IMR-90 (cell line): ENCODE measurements at regions not wholly inside any gene's neighbourhood (a gene's known extent, or its start where the extent isn't known, plus 50 kb on each side); places are given as distances from the start of the nearest gene placed in this dataset.
"Not testable (repeated sequence)": the region's sequence is repeated elsewhere in the genome, so short reads cannot be mapped to it uniquely, and the experiment has no call there.

ENCODE experiments used
- ATAC-seq: fragments of 200-7000 bp; cut with Tn5 transposase; 2 replicates; pipeline ENCODE4 v1.9.1; 2020; ENCODE audit warnings: low read depth, mild to moderate bottlenecking, moderate library complexity
- BruUV-seq: library from RNA; stranded (reverse); fragments of 400-500 nt; replicated peaks from 2 replicates; lab custom pipeline; 2021; lab: Mats Ljungman, UMichigan
- CTCF ChIA-PET: fragments of 300-600 bp; formaldehyde crosslinking; extraction: SDS; loops from one replicate; lab custom pipeline; 2021; ENCODE audit warnings: antibody characterized with exemption; lab: Yijun Ruan, JAX
- POLR2A ChIA-PET: fragments of 300-600 bp; sonication (Branson Sonifier 250); formaldehyde crosslinking; loops from one replicate; lab custom pipeline; 2022; ENCODE audit warnings: antibody characterized with exemption; ENCODE audit not compliant: unreplicated experiment; lab: Charles Lee
- DNase-seq: peaks from one replicate; pipeline ENCODE4 v3.0.0; 2013
- H2AFZ ChIP-seq: replicated peaks from 2 replicates; pipeline ENCODE3; 2013; ENCODE audit warnings: low read length, mild to moderate bottlenecking; ENCODE audit not compliant: poor library complexity
- H2AK5ac ChIP-seq: 2 replicates; pipeline ENCODE4 v1.6.1; 2013; ENCODE audit warnings: low read depth, low read length, inconsistent platforms
- H2AK9ac ChIP-seq: replicated peaks from 2 replicates; pipeline ENCODE3; 2013; ENCODE audit warnings: mild to moderate bottlenecking, low read depth, low read length, moderate library complexity; ENCODE audit not compliant: poor library complexity
- H2BK120ac ChIP-seq: 2 replicates; pipeline ENCODE4 v1.6.1; 2013; ENCODE audit warnings: low read depth, low read length, inconsistent platforms
- H2BK15ac ChIP-seq: 3 replicates; pipeline ENCODE4 v1.6.1; 2013; ENCODE audit warnings: low read depth, low read length, inconsistent platforms
- H2BK20ac ChIP-seq: 2 replicates; pipeline ENCODE4 v1.6.1; 2013; ENCODE audit warnings: low read depth, mild to moderate bottlenecking, inconsistent platforms, low read length, moderate library complexity
- H2BK5ac ChIP-seq: 2 replicates; pipeline ENCODE4 v1.6.1; 2013; ENCODE audit warnings: mild to moderate bottlenecking, low read depth, low read length, inconsistent platforms; ENCODE audit not compliant: poor library complexity, severe bottlenecking
- H3K14ac ChIP-seq: replicated peaks from 2 replicates; pipeline ENCODE4 v1.6.1; 2013; ENCODE audit warnings: low read depth, low read length, inconsistent platforms
- H3K18ac ChIP-seq: 2 replicates; pipeline ENCODE4 v1.6.1; 2013; ENCODE audit warnings: low read depth, low read length, control low read depth
- H3K23ac ChIP-seq: 2 replicates; pipeline ENCODE4 v1.6.1; 2013; ENCODE audit warnings: low read depth, low read length, inconsistent platforms
- H3K27ac ChIP-seq: 2 replicates; pipeline ENCODE4 v1.5.1; 2013; ENCODE audit warnings: mild to moderate bottlenecking, control low read depth, low read length; ENCODE audit not compliant: insufficient read depth
- H3K27me3 ChIP-seq: 2 replicates; pipeline ENCODE4 v1.6.1; 2013; ENCODE audit warnings: low read length; ENCODE audit not compliant: control insufficient read depth, insufficient read depth
- H3K36me3 ChIP-seq: 2 replicates; pipeline ENCODE4 v1.6.1; 2013; ENCODE audit warnings: low read length, mixed read lengths; ENCODE audit not compliant: control insufficient read depth, insufficient read depth
- H3K4ac ChIP-seq: 2 replicates; pipeline ENCODE4 v1.6.1; 2013; ENCODE audit warnings: low read depth, low read length, inconsistent platforms
- H3K4me1 ChIP-seq: 2 replicates; pipeline ENCODE4 v1.6.1; 2013; ENCODE audit warnings: low read length, mixed read lengths; ENCODE audit not compliant: control insufficient read depth, insufficient read depth
- H3K4me2 ChIP-seq: 2 replicates; pipeline ENCODE4 v1.6.1; 2013; ENCODE audit warnings: low read depth, mild to moderate bottlenecking, control low read depth, low read length, moderate library complexity
- H3K4me3 ChIP-seq: 2 replicates; pipeline ENCODE4 v1.5.1; 2013; ENCODE audit warnings: low read depth, mild to moderate bottlenecking, control low read depth, low read length, moderate library complexity; ENCODE audit not compliant: insufficient read depth
- H3K56ac ChIP-seq: 2 replicates; pipeline ENCODE4 v1.6.1; 2013; ENCODE audit warnings: low read length, inconsistent platforms; ENCODE audit not compliant: insufficient read depth; ENCODE audit errors: extremely low read depth
- H3K79me1 ChIP-seq, 2 experiments: 2 replicates each; pipeline ENCODE4 v1.6.1; 2013; ENCODE audit warnings: low read length in 2 of 2, inconsistent platforms in 1 of 2, low read depth in 1 of 2
- H3K9ac ChIP-seq: 2 replicates; pipeline ENCODE4 v1.6.1; 2013; ENCODE audit warnings: low read depth, low read length, control low read depth
- H3K9me1 ChIP-seq: 2 replicates; pipeline ENCODE4 v1.6.1; 2013; ENCODE audit warnings: low read length, inconsistent platforms; ENCODE audit not compliant: insufficient read depth
- H3K9me3 ChIP-seq: 2 replicates; pipeline ENCODE4 v1.6.1; 2013; ENCODE audit warnings: low read length; ENCODE audit not compliant: control insufficient read depth, insufficient read depth
- H4K20me1 ChIP-seq: 2 replicates; pipeline ENCODE4 v1.6.1; 2013; ENCODE audit warnings: low read length, inconsistent platforms; ENCODE audit not compliant: insufficient read depth
- H4K5ac ChIP-seq: 2 replicates; pipeline ENCODE4 v1.6.1; 2013; ENCODE audit warnings: mild to moderate bottlenecking, low read depth, low read length, control low read depth
- H4K8ac ChIP-seq, 2 experiments: 2 replicates each; pipeline ENCODE4 v1.6.1; 2013; ENCODE audit warnings: low read depth in 2 of 2, low read length in 2 of 2, control low read depth in 1 of 2, inconsistent platforms in 1 of 2
- H4K91ac ChIP-seq: 2 replicates; pipeline ENCODE4 v1.6.1; 2013; ENCODE audit warnings: low read depth, low read length, inconsistent platforms; ENCODE audit not compliant: insufficient read depth
- WGBS, 2 experiments: methylation state at CpG; one replicate each; pipeline versions ENCODE4 v1.1.5 to v1.1.7; 2013; ENCODE audit warnings: missing lambda C conversion rate in 2 of 2; ENCODE audit not compliant: insufficient read length in 1 of 2; ENCODE audit errors: extremely low coverage in 2 of 2; 5-methylcytosine and 5-hydroxymethylcytosine counted together
- dilution Hi-C: fragments of 300-500 bp; cut with HindIII; formaldehyde crosslinking; loops from one replicate; pipeline ENCODE4 v1.14.3; 2018; ENCODE audit warnings: low sequenced_read_pairs; ENCODE audit not compliant: unreplicated experiment
- in situ Hi-C: fragments of 300-500 bp; cut with MboI; formaldehyde crosslinking; loops from 3 replicates; pipeline ENCODE4 v1.14.3; 2019; ENCODE audit warnings: low sequenced_read_pairs, inconsistent platforms, mixed read lengths
- intact Hi-C: fragments of 100-400 bp; cut with micrococcal nuclease; formaldehyde crosslinking; loops from 2 replicates; pipeline ENCODE4 v1.10.0; 2022

DNA sequence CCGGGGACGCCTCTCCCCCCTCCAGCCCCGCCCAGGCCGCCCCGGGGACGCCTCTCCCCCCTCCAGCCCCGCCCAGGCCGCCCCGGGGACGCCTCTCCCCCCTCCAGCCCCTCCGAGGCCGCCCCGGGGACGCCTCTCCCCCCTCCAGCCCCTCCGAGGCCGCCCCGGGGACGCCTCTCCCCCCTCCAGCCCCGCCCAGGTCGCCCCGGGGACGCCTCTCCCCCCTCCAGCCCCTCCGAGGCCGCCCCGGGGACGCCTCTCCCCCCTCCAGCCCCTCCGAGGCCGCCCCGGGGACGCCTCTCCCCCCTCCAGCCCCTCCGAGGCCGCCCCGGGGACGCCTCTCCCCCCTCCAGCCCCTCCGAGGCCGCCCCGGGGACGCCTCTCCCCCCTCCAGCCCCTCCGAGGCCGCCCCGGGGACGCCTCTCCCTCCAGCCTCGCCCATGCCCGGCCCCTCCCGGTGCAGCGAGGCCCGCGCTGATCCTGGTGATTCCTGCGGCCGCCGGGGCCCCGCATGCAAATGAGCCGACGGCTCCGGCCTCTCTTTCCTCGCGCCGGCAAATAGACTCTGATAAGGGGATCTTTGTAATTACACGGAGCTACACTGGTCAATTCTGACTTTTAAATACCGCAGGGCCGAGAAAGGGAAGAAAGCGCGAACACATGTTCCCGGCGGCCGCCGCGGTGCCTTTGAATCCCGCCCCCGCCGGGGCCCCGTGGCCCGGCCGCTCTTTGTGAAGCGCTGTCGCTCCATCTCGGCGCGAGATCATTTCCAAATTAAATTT, 114.7 kb upstream of the NKX1-1 start:
- H2BK5ac ChIP-seq, H4K8ac ChIP-seq, H3K27ac ChIP-seq, H3K4me3 ChIP-seq, H3K14ac ChIP-seq, H3K4ac ChIP-seq, H2BK15ac ChIP-seq, H3K18ac ChIP-seq, H3K9me3 ChIP-seq, H2BK20ac ChIP-seq, H2AK5ac ChIP-seq, in situ Hi-C loops, POLR2A ChIA-PET, H4K91ac ChIP-seq, intact Hi-C loops, H2AK9ac ChIP-seq, H4K20me1 ChIP-seq, H2BK120ac ChIP-seq, DNase-seq, BruUV-seq, H3K56ac ChIP-seq, H3K23ac ChIP-seq, dilution Hi-C loops, H3K9me1 ChIP-seq, H3K9ac ChIP-seq, H3K36me3 ChIP-seq, H3K79me1 ChIP-seq, H4K5ac ChIP-seq, CTCF ChIA-PET, H3K4me1 ChIP-seq: not testable (repeated sequence)
- Histone ChIP-seq H3K27me3 (peaks cover 78% of the 10 kb centered on the region), H3K4me2 (peak overlapping the region; percentile 31; the same call in 1 of the 2 replicates), H2AFZ (peak overlapping the region; percentile 61)
- peak; percentile 61 for ATAC-seq
- 9% methylated on average over 22 of the region's 79 CpGs; no CpG with 5 or more reads in 1 of the 2 experiments for WGBS, 2 experiments
